Common myeloid progenitor, CD34-positive (primary cell): ENCODE measurements at regions not wholly inside any gene's neighbourhood (a gene's known extent, or its start where the extent isn't known, plus 50 kb on each side); places are given as distances from the start of the nearest gene placed in this dataset.

Source experiments
- CTCF ChIA-PET: fragments of 350-600 bp; sonication (Branson Sonifier 250); formaldehyde crosslinking; loops from one replicate; lab custom pipeline; 2021; ENCODE audit warnings: antibody characterized with exemption; lab: Charles Lee
- POLR2A ChIA-PET: fragments of 350-600 bp; sonication (Branson Sonifier 250); formaldehyde crosslinking; loops from one replicate; lab custom pipeline; 2021; ENCODE audit warnings: antibody characterized with exemption; lab: Charles Lee
- DNase-seq, 3 donors: peaks; one replicate each; pipeline versions ENCODE4 v3.0.0 to v3.0.0-alpha.2; 2013
- H3K27ac ChIP-seq, 2 experiments: 1 replicate in 1 of 2; 2 replicates in 1 of 2; pipeline ENCODE4 v1.7.0; 2013; ENCODE audit warnings: inconsistent platforms in 2 of 2, low read length in 2 of 2, mild to moderate bottlenecking in 2 of 2, low read depth in 1 of 2, moderate library complexity in 1 of 2; ENCODE audit not compliant: severe bottlenecking in 2 of 2, insufficient read depth in 1 of 2, poor library complexity in 1 of 2
- H3K27me3 ChIP-seq, 5 experiments: replicated peaks in 2 of 5; 1 replicate in 3 of 5; 2 replicates in 2 of 5; pipeline versions ENCODE4 v1.6.1 to v1.7.0; 2013; ENCODE audit warnings: low read length in 4 of 5, mild to moderate bottlenecking in 2 of 5, moderate library complexity in 2 of 5, inconsistent platforms in 1 of 5; ENCODE audit not compliant: insufficient read depth in 5 of 5, control insufficient read depth in 4 of 5
- H3K36me3 ChIP-seq, 4 experiments: 1 replicate in 2 of 4; 2 replicates in 2 of 4; pipeline versions ENCODE4 v1.6.1 to v1.7.0; 2013; ENCODE audit warnings: low read length in 3 of 4, control low read depth in 1 of 4, mild to moderate bottlenecking in 1 of 4; ENCODE audit not compliant: control insufficient read depth in 4 of 4, insufficient read depth in 4 of 4
- H3K4me1 ChIP-seq, 4 experiments: 1 replicate in 3 of 4; 2 replicates in 1 of 4; pipeline versions ENCODE4 v1.6.1 to v1.7.1; 2013; ENCODE audit warnings: low read length in 3 of 4, mild to moderate bottlenecking in 3 of 4, control low read depth in 1 of 4, inconsistent platforms in 1 of 4, moderate library complexity in 1 of 4; ENCODE audit not compliant: control insufficient read depth in 4 of 4, insufficient read depth in 4 of 4; ENCODE audit errors: control extremely low read depth in 1 of 4
- H3K4me3 ChIP-seq, 7 experiments: 1 replicate in 4 of 7; 2 replicates in 3 of 7; pipeline versions ENCODE4 v1.5.1 to v1.7.0; 2013; ENCODE audit warnings: mild to moderate bottlenecking in 7 of 7, low read length in 6 of 7, moderate library complexity in 6 of 7, inconsistent platforms in 2 of 7, low read depth in 2 of 7, control low read depth in 1 of 7; ENCODE audit not compliant: insufficient read depth in 4 of 7, control insufficient read depth in 1 of 7; ENCODE audit errors: extremely low read depth in 1 of 7
- H3K9me3 ChIP-seq, 5 experiments: 1 replicate in 4 of 5; 2 replicates in 1 of 5; pipeline versions ENCODE4 v1.6.1 to v1.7.1; 2013; ENCODE audit warnings: low read length in 4 of 5, mild to moderate bottlenecking in 2 of 5, inconsistent platforms in 1 of 5, low read depth in 1 of 5, moderate library complexity in 1 of 5; ENCODE audit not compliant: control insufficient read depth in 4 of 5, insufficient read depth in 2 of 5; ENCODE audit errors: control extremely low read depth in 1 of 5
- WGBS: methylation state at CpG from one replicate; pipeline ENCODE4 v1.1.5; 2013; ENCODE audit not compliant: insufficient coverage; 5-methylcytosine and 5-hydroxymethylcytosine counted together

GRCh38 chr5:96247708-96248107, 185.3 kb downstream of the PCSK1 start:
- no peak for DNase-seq
- Histone ChIP-seq H3K9me3 (peaks cover 0 to 3% (median 0%) of the 10 kb centered on the region in 5 experiments), H3K4me3 (no peak overlapping the region), H3K36me3 (no peaks in the 10 kb centered on the region), H3K27me3 (no peaks in the 10 kb centered on the region), H3K4me1 (no peaks in the 10 kb centered on the region), H3K27ac (no peak overlapping the region)
- WGBS = no CpG with 5 or more reads among the region's 2 CpGs
- POLR2A ChIA-PET = no interaction called here
- CTCF ChIA-PET = no interaction called here

DNA sequence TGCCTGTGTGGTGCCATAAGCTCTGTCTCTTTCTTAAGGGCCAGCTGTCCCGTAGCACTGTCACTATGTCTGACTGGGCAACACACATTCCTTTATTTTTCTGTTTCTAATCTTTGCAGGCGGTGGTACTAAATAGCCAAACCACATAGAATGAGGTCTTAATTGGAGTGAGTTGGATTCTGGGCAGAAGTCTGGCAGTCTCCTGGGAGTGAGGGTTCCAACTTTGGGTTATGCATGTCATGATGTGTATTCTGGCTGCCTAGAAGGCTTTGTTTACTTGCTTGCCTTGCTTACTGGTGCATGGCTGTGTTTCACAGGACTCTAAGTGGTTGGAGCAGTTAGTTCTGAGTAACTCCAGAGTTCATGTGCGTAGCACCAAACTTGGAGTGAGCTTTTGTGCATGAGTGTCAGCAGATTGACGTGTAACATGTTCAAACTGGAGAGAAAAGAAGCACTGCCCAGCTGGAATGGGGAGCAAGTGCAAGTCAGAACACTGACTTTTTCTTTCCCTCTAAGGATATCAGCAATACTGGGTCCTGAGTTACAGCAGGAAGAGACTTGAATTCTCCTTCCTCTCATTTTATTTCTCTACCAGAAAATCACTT, 185.8 kb downstream of the PCSK1 start:
- Histone ChIP-seq H3K27me3 (no peaks in the 10 kb centered on the region), H3K36me3 (no peaks in the 10 kb centered on the region), H3K9me3 (peaks cover 0 to 5% (median 0%) of the 10 kb centered on the region in 5 experiments), H3K27ac (no peak overlapping the region), H3K4me3 (no peak overlapping the region), H3K4me1 (no peaks in the 10 kb centered on the region)
- POLR2A ChIA-PET = no interaction called here
- DNase-seq = no peak
- 86% methylated on average over 2 of the region's 4 CpGs for WGBS
- CTCF ChIA-PET = no interaction called here

DNA sequence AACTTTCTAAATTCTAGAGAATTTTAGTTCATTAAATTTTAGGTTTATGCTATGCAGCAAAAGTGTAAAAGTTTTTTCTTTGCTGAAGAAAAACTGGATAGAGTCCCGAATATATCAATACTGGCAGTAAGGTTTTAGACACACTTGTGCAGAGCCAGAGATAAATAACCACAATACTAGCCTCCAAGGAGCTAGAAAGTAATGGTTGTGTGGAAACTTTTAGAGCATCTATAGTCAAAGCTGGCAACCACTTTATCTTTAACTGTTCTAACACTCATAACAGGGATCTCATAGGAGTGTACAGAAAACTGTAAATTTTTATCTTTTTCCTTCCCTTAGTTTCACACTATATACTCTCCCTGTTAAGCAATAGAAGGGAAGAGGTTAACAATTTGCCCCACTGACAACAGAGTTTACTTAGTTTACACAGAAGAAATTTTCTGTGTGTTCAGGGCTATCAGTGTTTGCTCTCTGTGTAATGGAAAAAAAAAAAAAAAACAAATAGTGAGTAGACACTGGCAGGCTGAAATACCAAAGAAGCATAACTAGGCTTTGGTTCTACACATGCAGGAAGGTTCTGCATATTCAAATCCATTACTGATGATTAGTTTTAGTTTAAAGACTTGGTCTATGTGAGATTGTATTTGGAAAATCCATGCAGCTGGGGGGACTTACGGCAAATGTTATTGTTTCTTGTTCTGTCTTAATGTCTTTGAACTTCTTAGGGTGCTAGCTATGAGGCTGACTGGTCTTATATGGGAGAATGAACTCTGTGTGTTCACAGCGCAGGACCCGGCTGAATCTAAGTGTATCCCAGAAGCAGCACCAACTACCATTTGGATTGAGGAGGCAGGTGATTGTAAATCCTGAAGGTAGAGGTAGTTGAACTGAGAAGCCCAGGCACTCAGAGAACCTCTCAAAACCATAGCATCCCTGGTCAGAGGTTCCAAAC, 187.6 kb downstream of the PCSK1 start:
- 100% methylated on average over 2 of the region's 4 CpGs for WGBS
- ChIA-PET POLR2A (no interaction called here), CTCF (no interaction called here)
- H3K4me3 ChIP-seq = no peak overlapping the region
- peaks cover 0 to 2% (median 0%) of the 10 kb centered on the region in 5 experiments for H3K9me3 ChIP-seq
- DNase-seq = no peak
- no peaks in the 10 kb centered on the region for H3K27me3 ChIP-seq
- no peaks in the 10 kb centered on the region for H3K4me1 ChIP-seq
- H3K27ac ChIP-seq = no peak overlapping the region
- no peaks in the 10 kb centered on the region for H3K36me3 ChIP-seq

DNA sequence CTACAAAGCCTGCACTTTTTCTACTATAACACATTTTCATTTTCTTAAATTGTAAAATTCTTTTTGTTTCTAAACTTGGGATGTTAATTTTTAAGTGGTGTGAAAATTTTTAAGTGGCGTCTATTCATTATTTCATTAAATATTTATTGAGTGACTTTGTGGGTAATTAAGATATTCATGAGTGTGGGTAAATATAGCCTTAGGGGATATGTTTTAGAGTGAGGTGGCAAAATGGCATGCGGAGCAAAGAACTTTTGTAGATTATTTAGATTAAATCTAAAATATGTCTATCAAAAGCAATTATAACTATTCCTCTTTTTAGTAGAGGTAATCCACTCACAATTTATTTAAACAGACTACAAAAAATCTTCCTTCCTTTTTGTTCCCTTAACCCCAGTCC, 188.4 kb downstream of the PCSK1 start:
- no CpG with 5 or more reads among the region's 2 CpGs for WGBS
- H3K27ac ChIP-seq = no peak overlapping the region
- DNase-seq = no peak
- CTCF ChIA-PET = no interaction called here
- no peaks in the 10 kb centered on the region for H3K27me3 ChIP-seq
- peaks cover 0 to 2% (median 0%) of the 10 kb centered on the region in 5 experiments for H3K9me3 ChIP-seq
- POLR2A ChIA-PET = no interaction called here
- H3K36me3 ChIP-seq = no peaks in the 10 kb centered on the region
- no peaks in the 10 kb centered on the region for H3K4me1 ChIP-seq
- no peak overlapping the region for H3K4me3 ChIP-seq

GRCh38 chr5:96243862-96244261, 189.2 kb downstream of the PCSK1 start:
- Histone ChIP-seq H3K9me3 (peaks cover 0 to 2% (median 0%) of the 10 kb centered on the region in 5 experiments), H3K36me3 (no peaks in the 10 kb centered on the region), H3K4me1 (no peaks in the 10 kb centered on the region), H3K4me3 (no peak overlapping the region), H3K27ac (no peak overlapping the region), H3K27me3 (no peaks in the 10 kb centered on the region)
- DNase-seq = no peak
- ChIA-PET POLR2A (no interaction called here), CTCF (no interaction called here)
- WGBS = no CpG with 5 or more reads among the region's 1 CpG

GRCh38 chr5:96243203-96243602, 189.8 kb downstream of the PCSK1 start:
- H3K36me3 ChIP-seq = no peaks in the 10 kb centered on the region
- H3K9me3 ChIP-seq = peaks cover 0 to 2% (median 0%) of the 10 kb centered on the region in 5 experiments
- no CpG with 5 or more reads among the region's 1 CpG for WGBS
- DNase-seq = no peak
- H3K27ac ChIP-seq = no peak overlapping the region
- ChIA-PET POLR2A (no interaction called here), CTCF (no interaction called here)
- no peak overlapping the region for H3K4me3 ChIP-seq
- no peaks in the 10 kb centered on the region for H3K4me1 ChIP-seq
- no peaks in the 10 kb centered on the region for H3K27me3 ChIP-seq

DNA sequence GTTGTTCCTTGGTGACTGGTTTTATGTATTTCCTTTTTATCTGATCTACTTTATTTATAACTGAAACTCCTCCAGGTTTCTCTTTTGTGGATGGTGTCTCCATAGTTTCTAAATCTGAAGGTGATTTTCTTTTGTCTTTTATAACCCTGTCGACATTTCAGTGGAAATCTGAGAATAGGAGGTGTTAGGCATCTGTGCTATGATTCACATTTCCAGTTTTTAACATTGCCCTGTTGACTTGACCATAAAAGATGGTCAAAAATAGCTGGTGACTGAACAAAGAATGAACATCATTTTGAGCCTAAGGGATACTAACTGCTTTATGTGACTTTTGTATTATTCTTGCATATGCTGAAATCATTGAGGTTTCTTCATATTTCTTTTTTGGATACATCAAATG, 190.5 kb downstream of the PCSK1 start:
- Histone ChIP-seq H3K4me1 (no peaks in the 10 kb centered on the region), H3K9me3 (peaks cover 0 to 2% (median 0%) of the 10 kb centered on the region in 5 experiments), H3K27ac (no peak overlapping the region), H3K4me3 (no peak overlapping the region), H3K36me3 (no peaks in the 10 kb centered on the region), H3K27me3 (no peaks in the 10 kb centered on the region)
- DNase-seq = no peak
- no CpG with 5 or more reads among the region's 1 CpG for WGBS
- CTCF ChIA-PET = no interaction called here
- POLR2A ChIA-PET = no interaction called here
